Thyroid gland (tissue), 4 donors: ENCODE measurements at regions not wholly inside any gene's neighbourhood (a gene's known extent, or its start where the extent isn't known, plus 50 kb on each side); places are given as distances from the start of the nearest gene placed in this dataset.

Experiments
- CTCF ChIP-seq, 6 experiments: fragments of 200-600 bp in 3 of 6; fragments of 450-650 bp in 3 of 6; sonication (generic) in 3 of 6; IDR thresholded peaks; one replicate each; pipeline ENCODE4 v1.5.1; 2016 to 2019; ENCODE audit warnings: antibody characterized with exemption in 6 of 6, mild to moderate bottlenecking in 2 of 6, inconsistent platforms in 1 of 6, moderate library complexity in 1 of 6
- POLR2A ChIP-seq, 2 donors: fragments of 450-650 bp; IDR thresholded peaks; one replicate each; pipeline ENCODE4 v1.6.1; 2017; ENCODE audit warnings: antibody characterized with exemption in 2 of 2, mild to moderate bottlenecking in 2 of 2, moderate library complexity in 1 of 2

- TF ChIP-seq POLR2A (IDR thresholded peaks at IDR 0.05) (no peak), CTCF (IDR thresholded peaks at IDR 0.05) (no peak)
Observed at GRCh38 chr12:76646366-76646765, 86.8 kb upstream of the OSBPL8 start.
